Fibroblast of peridontal ligament (primary cell): ENCODE measurements at regions not wholly inside any gene's neighbourhood (a gene's known extent, or its start where the extent isn't known, plus 50 kb on each side); places are given as distances from the start of the nearest gene placed in this dataset.

Source experiments
- DNase-seq: peaks from one replicate; pipeline ENCODE4 v3.0.0-alpha.2; 2010; ENCODE audit errors: extremely low read depth

DNA sequence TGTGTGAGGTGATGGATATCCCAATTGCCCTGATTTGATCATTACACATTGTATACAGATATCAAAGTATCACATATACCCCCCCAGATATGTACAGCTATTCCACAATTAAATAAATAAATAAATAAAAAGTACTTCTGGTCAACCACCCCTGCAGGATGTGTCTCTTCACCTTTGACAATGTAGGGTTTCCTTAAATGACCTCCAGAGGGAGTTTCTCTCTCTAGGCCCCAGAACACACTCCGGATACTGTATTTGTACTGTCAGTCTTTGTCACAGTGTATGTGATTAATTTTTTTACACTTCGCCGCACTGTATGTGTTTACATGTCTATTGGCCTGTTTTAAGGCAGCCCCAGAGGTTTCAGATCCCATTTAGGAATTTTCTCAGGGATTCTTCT lies 123.6 kb downstream of the ADCYAP1R1 start:
- no peak for DNase-seq

DNA sequence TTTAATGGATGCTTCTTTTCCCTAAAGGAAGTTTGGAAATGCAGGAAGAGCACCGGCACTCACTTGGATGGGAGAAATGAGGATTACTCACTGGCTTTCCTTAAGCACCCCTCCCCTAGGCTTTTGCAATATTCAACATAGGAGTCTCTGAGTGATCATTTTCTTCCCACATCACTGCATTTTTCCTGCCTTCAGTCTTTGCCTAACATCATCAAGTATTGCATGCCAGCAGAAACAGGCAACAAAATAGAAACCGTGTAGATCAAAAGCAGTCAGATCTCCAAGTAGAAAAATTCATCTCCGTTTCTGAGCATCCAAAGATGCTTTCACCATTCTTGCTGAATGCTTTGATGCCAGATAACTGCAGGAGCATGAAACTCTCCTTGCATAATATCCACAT lies 119.9 kb downstream of the ADCYAP1R1 start:
- no peak for DNase-seq

DNA sequence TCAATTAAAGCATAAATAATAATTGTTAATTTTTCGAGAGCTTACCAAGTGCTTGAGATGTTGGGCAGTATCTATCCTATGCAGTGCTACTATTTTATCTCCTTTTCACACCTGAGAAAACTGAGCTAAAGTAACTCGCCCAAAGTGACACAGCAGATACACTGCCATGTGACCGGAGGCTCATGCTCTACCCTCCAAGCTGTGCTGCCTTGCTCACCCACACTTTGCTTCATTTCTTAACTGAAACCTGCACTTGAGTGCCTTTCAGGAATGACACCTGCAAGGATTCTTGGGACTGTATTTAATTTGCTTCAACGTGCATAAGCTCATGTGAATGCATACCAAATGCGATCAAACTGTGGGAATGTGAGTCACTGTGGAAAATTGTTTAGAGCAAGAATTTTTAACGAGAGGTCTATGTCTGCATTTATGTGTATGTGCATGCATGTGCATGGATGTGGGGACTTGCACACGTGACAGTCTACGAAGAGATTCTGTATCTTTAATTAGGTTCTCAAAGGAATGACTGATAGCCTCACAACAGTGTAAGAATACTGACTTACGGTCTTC lies 119.2 kb downstream of the ADCYAP1R1 start:
- no peak for DNase-seq
